GM12878 (cell line): ENCODE measurements at regions not wholly inside any gene's neighbourhood (a gene's known extent, or its start where the extent isn't known, plus 50 kb on each side); places are given as distances from the start of the nearest gene placed in this dataset.

Experiments
- ATAC-seq: fragments of 200-7000 bp; cut with Tn5 transposase; 3 replicates; pipeline ENCODE4 v1.9.1; 2020; ENCODE audit warnings: mild to moderate bottlenecking, moderate library complexity
- BruUV-seq: library from RNA; stranded (reverse); fragments of 400-500 nt; replicated peaks from 2 replicates; lab custom pipeline; 2021; lab: Mats Ljungman, UMichigan
- CTCF ChIA-PET: fragments of 300-600 bp; sonication (Branson Sonifier 250); formaldehyde crosslinking; extraction: SDS; loops from one replicate; lab custom pipeline; 2021; ENCODE audit warnings: inconsistent platforms; lab: Yijun Ruan, JAX
- POLR2A ChIA-PET: fragments of 350-600 bp; formaldehyde crosslinking; extraction: SDS; loops from one replicate; lab custom pipeline; 2021; ENCODE audit warnings: inconsistent platforms; lab: Charles Lee
- RAD21 ChIA-PET: fragments of 300-600 bp; sonication (Branson Sonifier 250); formaldehyde crosslinking; loops from one replicate; lab custom pipeline; 2023; ENCODE audit warnings: antibody characterized with exemption; ENCODE audit not compliant: unreplicated experiment; lab: Charles Lee
- SMC1A ChIA-PET: fragments of 300-600 bp; sonication (Branson Sonifier 250); formaldehyde crosslinking; loops from one replicate; lab custom pipeline; 2023; ENCODE audit not compliant: unreplicated experiment, uncharacterized antibody; lab: Charles Lee
- DNase-seq: peaks from one replicate; pipeline ENCODE4 v3.0.0-alpha.2; 2011; ENCODE audit warnings: low read depth, low spot score
- FAIRE-seq: peaks from 3 replicates; lab custom pipeline; 2011; peaks lifted over from hg19 to GRCh38; lab: Jason Lieb, UNC
- H2AFZ ChIP-seq: 2 replicates; pipeline ENCODE4 v1.6.0; 2011; ENCODE audit warnings: low read depth, low read length, control low read depth; ENCODE audit not compliant: control insufficient read depth
- H3K27ac ChIP-seq: 2 replicates; pipeline ENCODE4 v1.5.1; 2011; ENCODE audit warnings: control low read depth; ENCODE audit not compliant: control insufficient read depth, insufficient read depth
- H3K27me3 ChIP-seq, 2 experiments: replicated peaks in 1 of 2; 2 replicates each; pipeline versions ENCODE4 v1.6.0 to v1.6.1; 2011; ENCODE audit warnings: low read length in 1 of 2; ENCODE audit not compliant: control insufficient read depth in 2 of 2, insufficient read depth in 2 of 2
- H3K36me3 ChIP-seq, 2 experiments: 2 replicates each; pipeline ENCODE4 v1.5.1; 2011; ENCODE audit warnings: low read length in 1 of 2; ENCODE audit not compliant: control insufficient read depth in 2 of 2, insufficient read depth in 2 of 2
- H3K4me1 ChIP-seq: 2 replicates; pipeline ENCODE4 v1.6.1; 2011; ENCODE audit warnings: mild to moderate bottlenecking, low read length, moderate library complexity, mixed read lengths; ENCODE audit not compliant: control insufficient read depth, insufficient read depth
- H3K4me2 ChIP-seq: 2 replicates; pipeline ENCODE4 v1.6.0; 2011; ENCODE audit warnings: control low read depth; ENCODE audit not compliant: control insufficient read depth, insufficient read depth
- H3K4me3 ChIP-seq: fragments of 200-600 bp; sonication (generic); 2 replicates; pipeline ENCODE4 v1.5.1; 2016
- H3K79me2 ChIP-seq: 2 replicates; pipeline ENCODE4 v1.6.0; 2011; ENCODE audit warnings: low read length; ENCODE audit not compliant: control insufficient read depth, insufficient read depth
- H3K9ac ChIP-seq: 2 replicates; pipeline ENCODE4 v1.8.0; 2011; ENCODE audit warnings: low read length, control low read depth, mixed read lengths; ENCODE audit not compliant: control insufficient read depth, insufficient read depth
- H3K9me3 ChIP-seq: replicated peaks from 3 replicates; pipeline ENCODE4 v1.5.1; 2011; ENCODE audit warnings: mild to moderate bottlenecking, low read length; ENCODE audit not compliant: control insufficient read depth, insufficient read depth
- H4K20me1 ChIP-seq: 2 replicates; pipeline ENCODE4 v1.6.0; 2011; ENCODE audit not compliant: control insufficient read depth, insufficient read depth
- BMI1 ChIP-seq: fragments of 450-650 bp; IDR thresholded peaks from 2 replicates; pipeline ENCODE4 v1.6.1; 2016; ENCODE audit warnings: mild to moderate bottlenecking, moderate library complexity, borderline replicate concordance
- BRCA1 ChIP-seq: IDR thresholded peaks from 2 replicates; pipeline ENCODE4 v1.6.1; 2011; ENCODE audit warnings: low read depth, low read length, improper control_type of control experiment
- EGR1 ChIP-seq, 2 experiments: IDR thresholded peaks; 1 replicate in 1 of 2; 2 replicates in 1 of 2; pipeline ENCODE4 v1.6.1; 2011 to 2012; ENCODE audit warnings: low read depth in 2 of 2, low read length in 2 of 2, borderline replicate concordance in 1 of 2, mild to moderate bottlenecking in 1 of 2, moderate library complexity in 1 of 2
- FOS ChIP-seq: IDR thresholded peaks from 3 replicates; pipeline ENCODE4 v1.6.1; 2011; ENCODE audit warnings: borderline replicate concordance; ENCODE audit not compliant: insufficient read length; ENCODE audit errors: extremely low read depth
- GABPA ChIP-seq: IDR thresholded peaks from 2 replicates; pipeline ENCODE4 v1.6.1; 2014; ENCODE audit warnings: antibody characterized with exemption, low read depth, mild to moderate bottlenecking, inconsistent platforms
- HDAC2 ChIP-seq: fragments of 200-600 bp; sonication (generic); IDR thresholded peaks from 2 replicates; pipeline ENCODE4 v1.6.1; 2017
- MEF2B ChIP-seq: fragments of 450-650 bp; IDR thresholded peaks from 2 replicates; pipeline ENCODE4 v1.6.1; 2018; ENCODE audit warnings: mild to moderate bottlenecking, moderate library complexity; ENCODE audit not compliant: partially characterized antibody, poor library complexity, severe bottlenecking
- MXI1 ChIP-seq: fragments of 150-350 bp; IDR thresholded peaks from 2 replicates; pipeline ENCODE4 v1.6.1; 2011; ENCODE audit warnings: low read depth, mild to moderate bottlenecking, inconsistent platforms, low read length, improper control_type of control experiment
- NFYA ChIP-seq: IDR thresholded peaks from 2 replicates; pipeline ENCODE4 v1.6.1; 2011; ENCODE audit warnings: low read depth, mild to moderate bottlenecking, low read length, improper control_type of control experiment, borderline replicate concordance
- PML ChIP-seq: IDR thresholded peaks from 2 replicates; pipeline ENCODE4 v1.6.1; 2012; ENCODE audit warnings: low read length, inconsistent platforms
- RUNX3 ChIP-seq: IDR thresholded peaks from 2 replicates; pipeline ENCODE4 v1.6.1; 2012; ENCODE audit warnings: low read length, inconsistent platforms
- SIN3A ChIP-seq: IDR thresholded peaks from 2 replicates; pipeline ENCODE4 v1.6.1; 2012; ENCODE audit warnings: low read depth, low read length, improper control_type of control experiment
- STAT3 ChIP-seq: IDR thresholded peaks from 2 replicates; pipeline ENCODE4 v1.6.1; 2011; ENCODE audit warnings: low read depth, low read length, improper control_type of control experiment
- SUPT20H ChIP-seq: IDR thresholded peaks from 2 replicates; pipeline ENCODE4 v1.6.1; 2011; ENCODE audit warnings: low read depth, mild to moderate bottlenecking, low read length, moderate library complexity, borderline replicate concordance; ENCODE audit not compliant: control insufficient read depth
- ZNF217 ChIP-seq: fragments of 450-650 bp; IDR thresholded peaks from 2 replicates; pipeline ENCODE4 v1.6.1; 2017; ENCODE audit warnings: antibody characterized with exemption, mild to moderate bottlenecking
- WGBS: methylation state at CpG from one replicate; pipeline ENCODE4 v1.1.6; 2016; ENCODE audit warnings: low lambda C conversion rate; ENCODE audit not compliant: insufficient replicate concordance, insufficient coverage; ENCODE audit errors: missing lambda C conversion rate; 5-methylcytosine and 5-hydroxymethylcytosine counted together
- in situ Hi-C: fragments of 300-500 bp; cut with MboI; formaldehyde crosslinking; loops from 9 replicates; pipeline ENCODE4 v1.14.3; 2018; ENCODE audit warnings: mixed read lengths
- intact Hi-C: fragments of 100-400 bp; cut with micrococcal nuclease; formaldehyde crosslinking; loops from one replicate; pipeline ENCODE4 v1.14.2; 2022; ENCODE audit not compliant: unreplicated experiment
- TF ChIP-seq, protein P1 (sequence below): fragments of 450-650 bp; IDR thresholded peaks from 2 replicates; pipeline ENCODE4 v1.6.1; 2016; ENCODE audit warnings: mild to moderate bottlenecking
- TF ChIP-seq, protein P2 (sequence below): fragments of 450-650 bp; IDR thresholded peaks from 2 replicates; pipeline ENCODE4 v1.6.1; 2017; ENCODE audit warnings: mild to moderate bottlenecking, low read depth, inconsistent platforms; ENCODE audit not compliant: poor library complexity, severe bottlenecking

DNA sequence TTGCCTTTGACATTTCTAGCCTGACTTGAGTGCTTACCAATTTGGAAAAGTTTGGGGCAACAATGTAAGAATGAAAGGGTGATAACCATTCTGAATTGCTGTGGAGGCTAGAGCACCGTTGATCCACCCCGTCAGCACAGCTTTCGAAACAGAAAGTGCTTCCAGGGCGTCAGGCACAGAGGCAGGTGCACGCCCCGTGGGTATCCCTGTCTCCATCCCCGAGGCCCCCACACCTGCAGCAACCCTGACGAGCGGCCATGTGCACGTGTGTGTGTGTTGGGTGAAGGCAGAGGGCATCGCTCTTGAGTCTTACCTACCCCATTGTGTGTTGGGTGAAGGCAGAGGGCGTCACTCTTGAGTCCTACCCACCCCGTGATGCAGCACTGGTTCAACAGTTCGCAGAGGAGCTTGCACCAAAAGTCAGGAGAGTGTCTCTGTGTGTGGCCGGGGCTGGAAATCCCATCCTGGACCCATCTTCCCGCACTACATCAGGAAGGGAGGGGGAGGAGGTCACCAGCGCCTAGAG is 404.5 kb downstream of the BRD1 start:
- RAD21 ChIA-PET: no interaction called here
- no peak overlapping the region for H2AFZ ChIP-seq
- BruUV-seq: no TSS peak

More for the DNA sequence above, 404.5 kb downstream of the BRD1 start:
- TF ChIP-seq FOS (no peak), BMI1 (no peak), PML (no peak), RUNX3 (no peak), GABPA (no peak), SIN3A (no peak), NFYA (no peak), ZNF217 (no peak), MEF2B (no peak), HDAC2 (no peak), STAT3 (no peak), BRCA1 (no peak), SUPT20H (no peak), MXI1 (no peak), EGR1 (IDR thresholded peaks at IDR 0.05; ENCODE audit: borderline replicate concordance in 1 of 2, low read depth in 2 of 2, low read length in 2 of 2) (no peak)
- TF ChIP-seq, protein P1, sequence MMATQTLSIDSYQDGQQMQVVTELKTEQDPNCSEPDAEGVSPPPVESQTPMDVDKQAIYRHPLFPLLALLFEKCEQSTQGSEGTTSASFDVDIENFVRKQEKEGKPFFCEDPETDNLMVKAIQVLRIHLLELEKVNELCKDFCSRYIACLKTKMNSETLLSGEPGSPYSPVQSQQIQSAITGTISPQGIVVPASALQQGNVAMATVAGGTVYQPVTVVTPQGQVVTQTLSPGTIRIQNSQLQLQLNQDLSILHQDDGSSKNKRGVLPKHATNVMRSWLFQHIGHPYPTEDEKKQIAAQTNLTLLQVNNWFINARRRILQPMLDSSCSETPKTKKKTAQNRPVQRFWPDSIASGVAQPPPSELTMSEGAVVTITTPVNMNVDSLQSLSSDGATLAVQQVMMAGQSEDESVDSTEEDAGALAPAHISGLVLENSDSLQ: no peak
- TF ChIP-seq, protein P2, sequence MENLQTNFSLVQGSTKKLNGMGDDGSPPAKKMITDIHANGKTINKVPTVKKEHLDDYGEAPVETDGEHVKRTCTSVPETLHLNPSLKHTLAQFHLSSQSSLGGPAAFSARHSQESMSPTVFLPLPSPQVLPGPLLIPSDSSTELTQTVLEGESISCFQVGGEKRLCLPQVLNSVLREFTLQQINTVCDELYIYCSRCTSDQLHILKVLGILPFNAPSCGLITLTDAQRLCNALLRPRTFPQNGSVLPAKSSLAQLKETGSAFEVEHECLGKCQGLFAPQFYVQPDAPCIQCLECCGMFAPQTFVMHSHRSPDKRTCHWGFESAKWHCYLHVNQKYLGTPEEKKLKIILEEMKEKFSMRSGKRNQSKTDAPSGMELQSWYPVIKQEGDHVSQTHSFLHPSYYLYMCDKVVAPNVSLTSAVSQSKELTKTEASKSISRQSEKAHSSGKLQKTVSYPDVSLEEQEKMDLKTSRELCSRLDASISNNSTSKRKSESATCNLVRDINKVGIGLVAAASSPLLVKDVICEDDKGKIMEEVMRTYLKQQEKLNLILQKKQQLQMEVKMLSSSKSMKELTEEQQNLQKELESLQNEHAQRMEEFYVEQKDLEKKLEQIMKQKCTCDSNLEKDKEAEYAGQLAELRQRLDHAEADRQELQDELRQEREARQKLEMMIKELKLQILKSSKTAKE: no peak
- Histone ChIP-seq H3K4me2 (no peak overlapping the region), H3K27ac (no peak overlapping the region), H3K36me3 (no peaks in the 10 kb centered on the region), H3K27me3 (no peaks in the 10 kb centered on the region), H3K9me3 (no peaks in the 10 kb centered on the region; the same call in 2 of the 3 replicates), H3K79me2 (no peaks in the 10 kb centered on the region), H4K20me1 (no peaks in the 10 kb centered on the region), H3K4me1 (no peaks in the 10 kb centered on the region), H3K9ac (no peak overlapping the region), H3K4me3 (no peak overlapping the region)
- intact Hi-C loops (no loop called here), in situ Hi-C loops (no loop called here)
- FAIRE-seq (no peak), ATAC-seq (no peak), DNase-seq (no peak)
- WGBS: 31% methylated on average over 15 of the region's 17 CpGs
- ChIA-PET SMC1A (no interaction called here), CTCF (no interaction called here), POLR2A (no interaction called here)
